Trophoblast cell (in vitro differentiated cells and primary cell): ENCODE measurements at regions not wholly inside any gene's neighbourhood (a gene's known extent, or its start where the extent isn't known, plus 50 kb on each side); places are given as distances from the start of the nearest gene placed in this dataset.

Source experiments
- DNase-seq, 2 donors: peaks; one replicate each; pipeline ENCODE4 v3.0.0-alpha.2; 2016
- H2AFZ ChIP-seq: 2 replicates; pipeline ENCODE4 v1.6.1; 2013; ENCODE audit warnings: low read length, moderate library complexity, mild to moderate bottlenecking; ENCODE audit not compliant: insufficient read depth, poor library complexity
- H2AK5ac ChIP-seq: 2 replicates; pipeline ENCODE4 v1.6.1; 2013; ENCODE audit warnings: mild to moderate bottlenecking, low read length
- H2BK120ac ChIP-seq: 2 replicates; pipeline ENCODE4 v1.6.1; 2013; ENCODE audit warnings: low read length, mild to moderate bottlenecking, moderate library complexity; ENCODE audit not compliant: insufficient read depth, poor library complexity
- H2BK12ac ChIP-seq: 2 replicates; pipeline ENCODE4 v1.6.1; 2013; ENCODE audit warnings: mild to moderate bottlenecking, low read length, moderate library complexity
- H2BK5ac ChIP-seq: 2 replicates; pipeline ENCODE4 v1.6.1; 2013; ENCODE audit warnings: low read length, low read depth, moderate library complexity, mild to moderate bottlenecking; ENCODE audit not compliant: poor library complexity
- H3K14ac ChIP-seq: 2 replicates; pipeline ENCODE4 v1.6.1; 2013; ENCODE audit warnings: mild to moderate bottlenecking, low read length
- H3K18ac ChIP-seq: 2 replicates; pipeline ENCODE4 v1.6.1; 2013; ENCODE audit warnings: mild to moderate bottlenecking, low read length
- H3K23ac ChIP-seq: 2 replicates; pipeline ENCODE4 v1.6.1; 2013; ENCODE audit warnings: low read length
- H3K27ac ChIP-seq: 2 replicates; pipeline ENCODE4 v1.5.1; 2013; ENCODE audit warnings: low read depth, mild to moderate bottlenecking, inconsistent platforms, low read length, moderate library complexity
- H3K27me3 ChIP-seq: 2 replicates; pipeline ENCODE4 v1.6.1; 2013; ENCODE audit warnings: inconsistent platforms, mild to moderate bottlenecking, low read length, moderate library complexity; ENCODE audit not compliant: insufficient read depth
- H3K36me3 ChIP-seq, 2 experiments: 1 replicate in 1 of 2; 2 replicates in 1 of 2; pipeline ENCODE4 v1.6.1; 2013; ENCODE audit warnings: low read length in 2 of 2, mild to moderate bottlenecking in 2 of 2, moderate library complexity in 1 of 2; ENCODE audit not compliant: insufficient read depth in 2 of 2, control insufficient read depth in 1 of 2
- H3K4ac ChIP-seq: 2 replicates; pipeline ENCODE4 v1.6.1; 2013; ENCODE audit warnings: low read depth, mild to moderate bottlenecking, low read length, moderate library complexity
- H3K4me1 ChIP-seq, 2 experiments: 1 replicate in 1 of 2; 2 replicates in 1 of 2; pipeline ENCODE4 v1.6.1; 2013; ENCODE audit warnings: low read length in 2 of 2, mild to moderate bottlenecking in 2 of 2, moderate library complexity in 1 of 2; ENCODE audit not compliant: insufficient read depth in 2 of 2, control insufficient read depth in 1 of 2
- H3K4me2 ChIP-seq: 2 replicates; pipeline ENCODE4 v1.6.1; 2013; ENCODE audit warnings: inconsistent platforms, mild to moderate bottlenecking, low read length, moderate library complexity
- H3K4me3 ChIP-seq: 2 replicates; pipeline ENCODE4 v1.5.1; 2013; ENCODE audit warnings: mild to moderate bottlenecking, low read depth, low read length, inconsistent platforms
- H3K79me1 ChIP-seq: one replicate; pipeline ENCODE4 v1.6.1; 2013; ENCODE audit warnings: low read length
- H3K79me2 ChIP-seq: 2 replicates; pipeline ENCODE4 v1.6.1; 2013; ENCODE audit warnings: low read length, mild to moderate bottlenecking; ENCODE audit not compliant: control insufficient read depth, insufficient read depth, poor library complexity
- H3K9ac ChIP-seq: 2 replicates; pipeline ENCODE4 v1.6.1; 2013; ENCODE audit warnings: mild to moderate bottlenecking, low read length
- H3K9me3 ChIP-seq: 2 replicates; pipeline ENCODE4 v1.6.1; 2013; ENCODE audit warnings: low read depth, mild to moderate bottlenecking, control low read depth, inconsistent platforms, low read length; ENCODE audit not compliant: insufficient read depth
- H4K12ac ChIP-seq: 2 replicates; pipeline ENCODE4 v1.6.1; 2013; ENCODE audit warnings: low read depth, mild to moderate bottlenecking, low read length, moderate library complexity
- H4K8ac ChIP-seq: 2 replicates; pipeline ENCODE4 v1.6.1; 2013; ENCODE audit warnings: low read depth, mild to moderate bottlenecking, low read length, moderate library complexity
- H4K91ac ChIP-seq: one replicate; pipeline ENCODE4 v1.6.1; 2013; ENCODE audit warnings: low read depth, mild to moderate bottlenecking, low read length, moderate library complexity
- WGBS: extraction: QIAGEN DNeasy Blood & Tissue Kit; methylation state at CpG from one replicate; pipeline ENCODE4 v1.1.7; 2013; ENCODE audit warnings: missing lambda C conversion rate; ENCODE audit not compliant: insufficient read length, insufficient coverage; ENCODE audit errors: extremely low coverage; 5-methylcytosine and 5-hydroxymethylcytosine counted together

- no peak for DNase-seq
- H3K4me1 ChIP-seq, result no peaks in the 10 kb centered on the region
- no peak overlapping the region for H3K18ac ChIP-seq
- no peak overlapping the region for H3K9ac ChIP-seq
- H3K79me1 ChIP-seq, result no peaks in the 10 kb centered on the region
- H3K27ac ChIP-seq, result no peak overlapping the region
- no peak overlapping the region for H4K8ac ChIP-seq
- no peak overlapping the region for H2AK5ac ChIP-seq
- no peak overlapping the region for H3K4ac ChIP-seq
- WGBS, result no CpG with 5 or more reads among the region's 2 CpGs
- H3K4me3 ChIP-seq, result no peak overlapping the region
- no peak overlapping the region for H4K91ac ChIP-seq
- H3K4me2 ChIP-seq, result no peak overlapping the region
- no peaks in the 10 kb centered on the region for H3K79me2 ChIP-seq
- no peak overlapping the region for H3K23ac ChIP-seq
- H3K27me3 ChIP-seq, result no peaks in the 10 kb centered on the region
- H3K9me3 ChIP-seq, result peaks cover 17% of the 10 kb centered on the region
- H3K14ac ChIP-seq, result no peak overlapping the region
- H2BK12ac ChIP-seq, result no peak overlapping the region
- H4K12ac ChIP-seq, result no peak overlapping the region
- peaks cover 0 to 2% of the 10 kb centered on the region in 2 experiments for H3K36me3 ChIP-seq
- H2BK120ac ChIP-seq, result no peak overlapping the region
- H2AFZ ChIP-seq, result no peak overlapping the region
- no peak overlapping the region for H2BK5ac ChIP-seq
These were observed 301.3 kb upstream of the GALNT5 start for GRCh38 chr2:156956161-156956560.

DNA sequence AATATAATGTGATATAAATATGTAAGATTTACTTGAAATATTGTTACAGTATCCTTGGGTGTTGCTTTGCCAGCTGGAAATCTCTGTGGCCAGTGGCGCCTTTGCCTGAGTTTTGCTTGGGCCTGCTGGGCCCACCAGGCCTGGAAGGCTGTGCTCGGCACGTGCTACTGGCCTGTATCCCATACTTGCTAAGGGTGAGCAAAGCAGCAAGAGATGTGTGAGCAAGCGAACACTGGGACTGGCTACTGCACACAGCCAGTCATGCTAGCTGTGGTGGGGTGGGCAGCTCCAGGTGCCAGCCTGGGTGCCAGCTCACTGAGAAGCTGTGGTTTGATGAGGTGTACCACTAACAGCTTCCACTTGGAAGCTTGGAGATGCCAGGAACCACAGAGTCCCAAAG is 299.1 kb upstream of the GALNT5 start:
- no peak overlapping the region for H2AK5ac ChIP-seq
- H3K27me3 ChIP-seq, result no peaks in the 10 kb centered on the region
- H3K36me3 ChIP-seq, result peaks cover 0 to 2% of the 10 kb centered on the region in 2 experiments
- H3K27ac ChIP-seq, result no peak overlapping the region
- H3K23ac ChIP-seq, result no peak overlapping the region
- no peak overlapping the region for H4K8ac ChIP-seq
- H3K4me2 ChIP-seq, result no peak overlapping the region
- peaks cover 17% of the 10 kb centered on the region for H3K9me3 ChIP-seq
- no peak overlapping the region for H3K14ac ChIP-seq
- no peak overlapping the region for H3K4ac ChIP-seq
- no peak overlapping the region for H2BK12ac ChIP-seq
- DNase-seq, result no peak
- H2BK5ac ChIP-seq, result no peak overlapping the region
- no peak overlapping the region for H3K9ac ChIP-seq
- H3K18ac ChIP-seq, result no peak overlapping the region
- H4K91ac ChIP-seq, result no peak overlapping the region
- no peak overlapping the region for H2AFZ ChIP-seq
- no peaks in the 10 kb centered on the region for H3K79me2 ChIP-seq
- no peak overlapping the region for H3K4me3 ChIP-seq
- H3K79me1 ChIP-seq, result no peaks in the 10 kb centered on the region
- no peak overlapping the region for H4K12ac ChIP-seq
- H3K4me1 ChIP-seq, result no peaks in the 10 kb centered on the region
- no CpG with 5 or more reads among the region's 4 CpGs for WGBS
- H2BK120ac ChIP-seq, result no peak overlapping the region

- Histone ChIP-seq H3K4me3 (no peak overlapping the region), H3K4ac (no peak overlapping the region), H3K4me2 (no peak overlapping the region), H2BK12ac (no peak overlapping the region), H3K4me1 (no peaks in the 10 kb centered on the region), H2BK120ac (no peak overlapping the region), H3K36me3 (peaks cover 0 to 2% of the 10 kb centered on the region in 2 experiments), H3K14ac (no peak overlapping the region), H3K27me3 (no peaks in the 10 kb centered on the region), H3K9ac (no peak overlapping the region), H3K23ac (no peak overlapping the region), H2AFZ (no peak overlapping the region), H4K12ac (no peak overlapping the region), H4K8ac (no peak overlapping the region), H2BK5ac (no peak overlapping the region), H3K18ac (no peak overlapping the region), H4K91ac (no peak overlapping the region), H2AK5ac (no peak overlapping the region), H3K79me2 (no peaks in the 10 kb centered on the region), H3K9me3 (peaks cover 17% of the 10 kb centered on the region), H3K27ac (no peak overlapping the region), H3K79me1 (no peaks in the 10 kb centered on the region)
- DNase-seq, result no peak
- whole genome bisulfite sequencing, result no CpG with 5 or more reads among the region's 4 CpGs
These were observed 298.0 kb upstream of the GALNT5 start for GRCh38 chr2:156959481-156959880.

GRCh38 chr2:156982615-156983014 is 274.9 kb upstream of the GALNT5 start:
- no CpG with 5 or more reads among the region's 2 CpGs for WGBS
- Histone ChIP-seq H3K4ac (no peak overlapping the region), H3K36me3 (no peaks in the 10 kb centered on the region), H3K27me3 (no peaks in the 10 kb centered on the region), H4K91ac (no peak overlapping the region), H3K79me2 (no peaks in the 10 kb centered on the region), H3K4me3 (no peak overlapping the region), H2BK120ac (no peak overlapping the region), H3K23ac (no peak overlapping the region), H2BK5ac (no peak overlapping the region), H3K9me3 (no peaks in the 10 kb centered on the region), H4K12ac (no peak overlapping the region), H2AFZ (no peak overlapping the region), H3K27ac (no peak overlapping the region), H2AK5ac (no peak overlapping the region), H3K9ac (no peak overlapping the region), H4K8ac (no peak overlapping the region), H3K4me2 (no peak overlapping the region), H3K4me1 (no peaks in the 10 kb centered on the region), H3K79me1 (no peaks in the 10 kb centered on the region), H3K14ac (no peak overlapping the region), H3K18ac (no peak overlapping the region), H2BK12ac (no peak overlapping the region)
- DNase-seq, result no peak
